ENCODE measurements at regions not wholly inside any gene's neighbourhood (a gene's known extent, or its start where the extent isn't known, plus 50 kb on each side); places are given as distances from the start of the nearest gene placed in this dataset.

DNA sequence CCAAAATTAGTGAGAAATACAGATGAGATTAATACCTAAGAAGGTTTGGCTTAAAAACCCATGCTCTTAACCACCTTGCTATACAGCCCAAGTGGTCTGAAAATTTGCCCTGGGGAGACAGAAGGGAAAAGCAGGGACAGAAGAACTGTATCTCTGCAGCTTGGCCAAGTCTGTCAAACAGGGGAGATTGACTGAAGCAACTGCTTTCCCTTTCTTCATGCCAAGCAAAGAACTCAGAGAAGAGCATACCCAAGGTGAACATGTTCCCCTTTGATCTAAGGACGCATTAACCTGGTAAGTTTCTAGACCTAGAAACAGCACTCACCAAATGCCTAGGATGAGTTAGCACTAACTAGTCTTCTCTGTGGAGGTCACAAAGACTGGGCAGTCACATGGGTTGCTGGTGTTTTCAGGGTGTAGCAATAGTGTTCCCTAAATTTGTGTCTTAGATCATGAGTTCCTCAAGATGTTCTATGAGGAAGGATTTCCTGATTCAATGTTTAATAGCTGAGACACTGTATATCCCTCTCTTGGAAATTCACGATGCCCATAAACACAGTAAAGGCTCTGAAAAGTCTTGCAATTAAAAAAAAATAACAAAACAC lies 75.6 kb upstream of the GRAMD1B start:
- TF ChIP-seq, protein P1, sequence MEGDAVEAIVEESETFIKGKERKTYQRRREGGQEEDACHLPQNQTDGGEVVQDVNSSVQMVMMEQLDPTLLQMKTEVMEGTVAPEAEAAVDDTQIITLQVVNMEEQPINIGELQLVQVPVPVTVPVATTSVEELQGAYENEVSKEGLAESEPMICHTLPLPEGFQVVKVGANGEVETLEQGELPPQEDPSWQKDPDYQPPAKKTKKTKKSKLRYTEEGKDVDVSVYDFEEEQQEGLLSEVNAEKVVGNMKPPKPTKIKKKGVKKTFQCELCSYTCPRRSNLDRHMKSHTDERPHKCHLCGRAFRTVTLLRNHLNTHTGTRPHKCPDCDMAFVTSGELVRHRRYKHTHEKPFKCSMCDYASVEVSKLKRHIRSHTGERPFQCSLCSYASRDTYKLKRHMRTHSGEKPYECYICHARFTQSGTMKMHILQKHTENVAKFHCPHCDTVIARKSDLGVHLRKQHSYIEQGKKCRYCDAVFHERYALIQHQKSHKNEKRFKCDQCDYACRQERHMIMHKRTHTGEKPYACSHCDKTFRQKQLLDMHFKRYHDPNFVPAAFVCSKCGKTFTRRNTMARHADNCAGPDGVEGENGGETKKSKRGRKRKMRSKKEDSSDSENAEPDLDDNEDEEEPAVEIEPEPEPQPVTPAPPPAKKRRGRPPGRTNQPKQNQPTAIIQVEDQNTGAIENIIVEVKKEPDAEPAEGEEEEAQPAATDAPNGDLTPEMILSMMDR (IDR thresholded peaks at IDR 0.05), result no peak
- no peak for TF ChIP-seq POLR2AphosphoS5 (IDR thresholded peaks at IDR 0.05)

Data from upper lobe of left lung (tissue), 4 donors.